LoVo (cell line): ENCODE measurements at regions not wholly inside any gene's neighbourhood (a gene's known extent, or its start where the extent isn't known, plus 50 kb on each side); places are given as distances from the start of the nearest gene placed in this dataset.
"Not testable (repeated sequence)": the region's sequence is repeated elsewhere in the genome, so short reads cannot be mapped to it uniquely, and the experiment has no call there.

ENCODE experiments used
- DNase-seq: peaks from one replicate; pipeline ENCODE4 v3.0.0-alpha.2; 2016; ENCODE audit warnings: low spot score

GRCh38 chr2:15752552-15753232 lies 161.0 kb downstream of the DDX1 start:
- DNase-seq, result no peak

GRCh38 chr2:15753233-15753798 lies 161.6 kb downstream of the DDX1 start:
- no peak for DNase-seq

GRCh38 chr2:15753811-15754702 lies 162.4 kb downstream of the DDX1 start:
- no peak for DNase-seq

GRCh38 chr2:15754703-15755099 lies 163.0 kb downstream of the DDX1 start:
- no peak for DNase-seq

- DNase-seq, result no peak
These were observed 163.9 kb downstream of the DDX1 start for GRCh38 chr2:15755528-15755927.

GRCh38 chr2:15756011-15756550 lies 164.4 kb downstream of the DDX1 start:
- no peak for DNase-seq

GRCh38 chr2:15756882-15757819 lies 165.5 kb downstream of the DDX1 start:
- no peak for DNase-seq

GRCh38 chr2:15757820-15758586 lies 166.3 kb downstream of the DDX1 start:
- no peak for DNase-seq

- no peak for DNase-seq
These were observed 167.2 kb downstream of the DDX1 start for GRCh38 chr2:15758848-15759247.

GRCh38 chr2:15759385-15759784 lies 167.7 kb downstream of the DDX1 start:
- DNase-seq, result no peak

- DNase-seq, result not testable (repeated sequence)
These were observed 168.1 kb downstream of the DDX1 start for GRCh38 chr2:15759791-15760190.

GRCh38 chr2:15760232-15760910 lies 168.7 kb downstream of the DDX1 start:
- no peak for DNase-seq

GRCh38 chr2:15761056-15761455 lies 169.4 kb downstream of the DDX1 start:
- no peak for DNase-seq

- no peak for DNase-seq
These were observed 170.2 kb downstream of the DDX1 start for GRCh38 chr2:15761910-15762309.

GRCh38 chr2:15762449-15762848 lies 170.8 kb downstream of the DDX1 start:
- no peak for DNase-seq

- no peak for DNase-seq
These were observed 171.6 kb downstream of the DDX1 start for GRCh38 chr2:15763106-15763821.

- no peak for DNase-seq
These were observed 172.4 kb downstream of the DDX1 start for GRCh38 chr2:15763822-15764682.

- DNase-seq, result no peak
These were observed 173.0 kb downstream of the DDX1 start for GRCh38 chr2:15764683-15765011.

GRCh38 chr2:15765211-15765610 lies 173.5 kb downstream of the DDX1 start:
- no peak for DNase-seq
